Esophagus (tissue), 2 donors: ENCODE measurements at regions not wholly inside any gene's neighbourhood (a gene's known extent, or its start where the extent isn't known, plus 50 kb on each side); places are given as distances from the start of the nearest gene placed in this dataset.
"Not testable (repeated sequence)": the region's sequence is repeated elsewhere in the genome, so short reads cannot be mapped to it uniquely, and the experiment has no call there.

ENCODE experiments used
- H3K27ac ChIP-seq, 2 donors: one replicate each; pipeline ENCODE4 v1.5.1; 2013; ENCODE audit warnings: low read depth in 2 of 2, mild to moderate bottlenecking in 2 of 2, inconsistent platforms in 1 of 2, low read length in 1 of 2, moderate library complexity in 1 of 2
- H3K27me3 ChIP-seq, 2 donors: one replicate each; pipeline ENCODE4 v1.6.1; 2013; ENCODE audit warnings: low read length in 2 of 2, control low read depth in 1 of 2, mild to moderate bottlenecking in 1 of 2; ENCODE audit not compliant: insufficient read depth in 2 of 2, control insufficient read depth in 1 of 2
- H3K36me3 ChIP-seq, 2 donors: one replicate each; pipeline ENCODE4 v1.6.1; 2013; ENCODE audit warnings: low read length in 1 of 2; ENCODE audit not compliant: control insufficient read depth in 2 of 2, insufficient read depth in 2 of 2
- H3K4me1 ChIP-seq, 2 donors: one replicate each; pipeline ENCODE4 v1.6.1; 2013; ENCODE audit warnings: low read length in 1 of 2; ENCODE audit not compliant: control insufficient read depth in 2 of 2, insufficient read depth in 2 of 2
- H3K4me3 ChIP-seq, 2 donors: one replicate each; pipeline ENCODE4 v1.5.1; 2013; ENCODE audit warnings: low read length in 2 of 2, mild to moderate bottlenecking in 2 of 2, low read depth in 1 of 2, moderate library complexity in 1 of 2
- H3K9me3 ChIP-seq, 2 donors: one replicate each; pipeline ENCODE4 v1.6.1; 2013; ENCODE audit warnings: mild to moderate bottlenecking in 2 of 2, low read depth in 1 of 2, low read length in 1 of 2, moderate library complexity in 1 of 2; ENCODE audit not compliant: control insufficient read depth in 2 of 2, insufficient read depth in 1 of 2
- WGBS, 2 donors: extraction: QIAGEN DNeasy Blood & Tissue Kit; methylation state at CpG; one replicate each; pipeline ENCODE4 v1.1.7; 2013; 5-methylcytosine and 5-hydroxymethylcytosine counted together
- donor health status: healthy with polysubstance abuse.
- donor health status: Bipolar disorder and iron deficiency.

- Histone ChIP-seq H3K27ac (no peak overlapping the region), H3K4me1 (no peaks in the 10 kb centered on the region), H3K4me3 (no peak overlapping the region), H3K9me3 (no peaks in the 10 kb centered on the region), H3K36me3 (no peaks in the 10 kb centered on the region), H3K27me3 (no peaks in the 10 kb centered on the region)
Observed at GRCh38 chr12:87217491-87217890, 811.7 kb downstream of the C12orf50 start.

GRCh38 chr12:87216436-87216835 lies 812.8 kb downstream of the C12orf50 start:
- 72 to 73% methylated on average over 4 of the region's 4 CpGs for WGBS, 2 donors
- Histone ChIP-seq H3K36me3 (no peaks in the 10 kb centered on the region), H3K27ac (no peak overlapping the region), H3K4me1 (no peaks in the 10 kb centered on the region), H3K9me3 (no peaks in the 10 kb centered on the region), H3K4me3 (no peak overlapping the region), H3K27me3 (no peaks in the 10 kb centered on the region)

DNA sequence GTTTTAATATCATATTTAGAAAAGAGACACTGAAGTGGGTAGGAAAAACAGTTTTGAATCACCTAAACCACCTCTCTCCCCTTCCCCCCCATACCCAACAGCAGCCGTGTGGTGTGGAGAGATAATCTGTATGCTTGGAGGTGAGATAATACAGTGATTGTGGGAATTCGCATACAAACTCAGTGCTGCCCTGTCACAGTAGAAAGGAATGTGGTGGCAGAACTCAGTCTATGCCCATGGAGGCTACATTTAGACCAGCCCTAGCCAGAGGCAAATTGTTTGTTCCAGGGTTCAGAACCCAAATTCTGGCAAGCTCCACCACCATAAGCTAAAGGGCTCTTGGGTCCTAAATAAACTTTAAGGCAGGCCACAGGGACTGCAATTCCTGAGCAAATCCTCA lies 827.0 kb downstream of the C12orf50 start:
- Histone ChIP-seq H3K4me3 (no peak overlapping the region), H3K9me3 (no peaks in the 10 kb centered on the region), H3K27me3 (no peaks in the 10 kb centered on the region), H3K4me1 (no peaks in the 10 kb centered on the region), H3K36me3 (no peaks in the 10 kb centered on the region), H3K27ac (no peak overlapping the region)
- 77 to 88% methylated on average over 2 of the region's 2 CpGs for WGBS, 2 donors

DNA sequence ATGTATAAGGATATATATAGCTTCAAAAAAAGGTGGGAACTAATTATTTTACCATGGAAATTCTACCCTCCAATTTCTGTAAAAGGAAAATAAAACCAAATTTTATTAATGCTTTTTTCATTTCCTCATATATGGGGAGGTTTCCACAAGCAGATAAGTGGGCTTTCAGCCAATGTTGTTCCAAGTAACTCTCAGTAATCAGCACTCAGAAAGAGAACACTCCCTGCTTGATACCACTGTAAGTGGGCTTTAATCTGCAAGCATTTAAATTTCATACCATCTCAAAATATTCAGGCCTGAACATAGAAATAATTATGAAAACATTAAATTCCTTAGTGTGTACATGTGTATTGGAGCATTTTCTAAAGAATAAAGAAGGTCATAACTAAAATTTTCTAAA lies 827.6 kb downstream of the C12orf50 start:
- H3K4me3 ChIP-seq, result no peak overlapping the region
- no peaks in the 10 kb centered on the region for H3K27me3 ChIP-seq
- H3K36me3 ChIP-seq, result no peaks in the 10 kb centered on the region
- H3K27ac ChIP-seq, result no peak overlapping the region
- H3K4me1 ChIP-seq, result no peaks in the 10 kb centered on the region
- H3K9me3 ChIP-seq, result no peaks in the 10 kb centered on the region

- Histone ChIP-seq H3K4me3 (no peak overlapping the region), H3K27ac (no peak overlapping the region), H3K27me3 (no peaks in the 10 kb centered on the region), H3K4me1 (no peaks in the 10 kb centered on the region), H3K9me3 (no peaks in the 10 kb centered on the region), H3K36me3 (no peaks in the 10 kb centered on the region)
- 84 to 87% methylated on average over 1 of the region's 1 CpG for WGBS, 2 donors
Observed at GRCh38 chr12:87200289-87200979, 828.8 kb downstream of the C12orf50 start.

- 90 to 98% methylated on average over 1 of the region's 1 CpG for WGBS, 2 donors
- Histone ChIP-seq H3K4me3 (no peak overlapping the region), H3K27ac (no peak overlapping the region), H3K4me1 (no peaks in the 10 kb centered on the region), H3K27me3 (no peaks in the 10 kb centered on the region), H3K9me3 (no peaks in the 10 kb centered on the region), H3K36me3 (no peaks in the 10 kb centered on the region)
Observed at GRCh38 chr12:87198181-87198580, 831.0 kb downstream of the C12orf50 start.

GRCh38 chr12:87196321-87196720 lies 832.9 kb downstream of the C12orf50 start:
- H3K36me3 ChIP-seq, result no peaks in the 10 kb centered on the region
- H3K9me3 ChIP-seq, result no peaks in the 10 kb centered on the region
- H3K4me3 ChIP-seq, result no peak overlapping the region
- H3K4me1 ChIP-seq, result no peaks in the 10 kb centered on the region
- no peaks in the 10 kb centered on the region for H3K27me3 ChIP-seq
- no peak overlapping the region for H3K27ac ChIP-seq
- 77 to 79% methylated on average over 2 of the region's 2 CpGs for WGBS, 2 donors

DNA sequence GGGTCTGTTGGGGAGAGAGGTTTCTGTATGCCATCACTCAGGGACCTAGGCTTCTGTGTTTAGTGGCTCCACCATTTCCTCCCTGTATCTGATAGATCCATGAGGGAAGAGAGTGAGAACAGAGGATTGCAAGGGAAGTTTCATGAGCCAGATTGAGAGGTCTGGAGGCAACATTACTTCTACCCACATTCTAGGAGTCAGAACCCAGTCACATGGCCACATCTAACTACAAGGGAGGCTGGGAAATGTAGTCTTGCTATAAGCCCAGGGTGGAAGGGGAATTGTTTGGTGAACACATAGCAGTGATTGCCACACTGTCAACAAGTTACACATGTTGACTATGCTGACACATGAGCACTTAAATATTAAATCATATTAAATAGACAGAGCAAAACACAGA lies 834.8 kb downstream of the C12orf50 start:
- H3K9me3 ChIP-seq, H3K4me3 ChIP-seq, H3K4me1 ChIP-seq, H3K27ac ChIP-seq, H3K36me3 ChIP-seq, H3K27me3 ChIP-seq: not testable (repeated sequence)

DNA sequence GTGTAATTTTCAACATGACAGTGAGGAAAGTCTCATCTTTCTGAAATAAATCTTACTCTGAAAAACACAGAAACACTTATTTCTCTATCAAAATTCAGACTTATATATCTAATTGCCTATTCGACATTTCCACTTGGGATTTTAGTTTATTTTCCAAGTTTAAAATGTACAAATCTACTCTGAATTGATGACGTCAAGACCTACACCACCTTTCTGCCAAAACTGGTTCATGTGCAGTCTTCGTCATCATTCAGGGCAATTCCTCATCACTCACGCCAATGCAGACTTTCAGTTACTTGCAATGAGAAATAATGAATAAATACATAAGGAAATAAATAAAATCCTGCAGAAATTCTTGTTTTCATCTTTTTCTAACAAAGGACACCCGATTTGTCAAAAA lies 843.8 kb downstream of the C12orf50 start:
- Histone ChIP-seq H3K27ac (no peak overlapping the region), H3K4me3 (no peak overlapping the region), H3K9me3 (no peaks in the 10 kb centered on the region), H3K4me1 (no peaks in the 10 kb centered on the region), H3K27me3 (no peaks in the 10 kb centered on the region), H3K36me3 (no peaks in the 10 kb centered on the region)
- 83 to 84% methylated on average over 5 of the region's 5 CpGs for WGBS, 2 donors

- Histone ChIP-seq H3K27ac (no peak overlapping the region), H3K36me3 (no peaks in the 10 kb centered on the region), H3K9me3 (no peaks in the 10 kb centered on the region), H3K4me1 (no peaks in the 10 kb centered on the region), H3K27me3 (no peaks in the 10 kb centered on the region), H3K4me3 (no peak overlapping the region)
- WGBS, 2 donors, result 76 to 78% methylated on average over 5 of the region's 5 CpGs
Observed at GRCh38 chr12:87182696-87183233, 846.4 kb downstream of the C12orf50 start.
